Vagina (tissue), 2 donors: ENCODE measurements at regions not wholly inside any gene's neighbourhood (a gene's known extent, or its start where the extent isn't known, plus 50 kb on each side); places are given as distances from the start of the nearest gene placed in this dataset.

Experiments used
- DNase-seq, 2 donors: peaks; one replicate each; pipeline ENCODE4 v3.0.0-alpha.2; 2017; ENCODE audit errors: extremely low spot score in 2 of 2
- H3K27ac ChIP-seq: fragments of 200-600 bp; sonication (generic); one replicate; pipeline ENCODE4 v1.5.1; 2019
- H3K27me3 ChIP-seq: fragments of 200-600 bp; sonication (generic); one replicate; pipeline ENCODE4 v1.5.1; 2019
- H3K36me3 ChIP-seq, 2 donors: fragments of 200-600 bp; sonication (generic); one replicate each; pipeline ENCODE4 v1.5.1; 2017 to 2019
- H3K4me1 ChIP-seq: fragments of 200-600 bp; sonication (generic); one replicate; pipeline ENCODE4 v1.5.1; 2019
- H3K4me3 ChIP-seq, 2 donors: fragments of 200-600 bp; sonication (generic); 1 replicate in 1 of 2; 2 replicates in 1 of 2; pipeline ENCODE4 v1.5.1; 2016 to 2019
- H3K9me3 ChIP-seq: fragments of 200-600 bp; sonication (generic); one replicate; pipeline ENCODE4 v1.5.1; 2019
- POLR2A ChIP-seq, 2 donors: fragments of 450-650 bp; IDR thresholded peaks; one replicate each; pipeline ENCODE4 v1.6.1; 2017; ENCODE audit warnings: antibody characterized with exemption in 2 of 2, mild to moderate bottlenecking in 2 of 2, moderate library complexity in 2 of 2
- POLR2AphosphoS5 ChIP-seq, 2 donors: sonication (generic); formaldehyde crosslinking; IDR thresholded peaks; one replicate each; pipeline ENCODE4 v1.9.0; 2017; ENCODE audit warnings: antibody characterized with exemption in 2 of 2, mild to moderate bottlenecking in 2 of 2, low read depth in 1 of 2; ENCODE audit not compliant: insufficient read depth in 1 of 2
- intact Hi-C: fragments of 100-400 bp; cut with DNase I; formaldehyde crosslinking; loops from one replicate; pipeline ENCODE4 v1.15.1; 2023
- TF ChIP-seq, protein P1 (sequence below), 3 experiments: fragments of 450-650 bp in 2 of 3; fragments of 200-600 bp in 1 of 3; sonication (generic) in 1 of 3; IDR thresholded peaks; one replicate each; pipeline ENCODE4 v1.5.1; 2017 to 2019; ENCODE audit warnings: antibody characterized with exemption in 3 of 3, mild to moderate bottlenecking in 2 of 3, moderate library complexity in 2 of 3

DNA sequence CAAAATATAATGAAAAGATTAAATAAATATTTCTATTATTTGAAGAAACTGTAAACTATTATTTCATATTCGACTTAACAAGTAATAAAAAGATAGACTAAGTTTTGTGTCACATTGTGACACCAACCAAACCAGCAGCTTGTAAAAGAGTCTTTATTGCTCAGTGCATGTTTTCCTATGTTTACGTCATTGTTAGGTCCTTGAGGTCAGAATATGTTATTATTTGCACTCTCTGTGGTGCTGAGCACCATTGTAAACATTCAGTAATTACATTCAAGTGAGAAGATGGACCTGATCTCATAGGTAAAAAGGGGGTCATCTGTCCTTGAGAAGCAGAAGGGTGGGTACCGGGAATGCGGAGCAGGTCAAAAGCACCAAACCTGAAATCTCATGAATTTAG is 1999.1 kb upstream of the CELF4 start:
- no peak for TF ChIP-seq POLR2A (IDR thresholded peaks at IDR 0.05)
- TF ChIP-seq POLR2AphosphoS5 (IDR thresholded peaks at IDR 0.05; ENCODE audit: insufficient read depth in 1 of 2, low read depth in 1 of 2), result no peak
- Histone ChIP-seq H3K36me3 (no peaks in the 10 kb centered on the region), H3K9me3 (no peaks in the 10 kb centered on the region), H3K27ac (no peak overlapping the region), H3K27me3 (no peaks in the 10 kb centered on the region), H3K4me1 (no peaks in the 10 kb centered on the region), H3K4me3 (no peak overlapping the region)
- intact Hi-C loops, result no loop called here
- no peak for DNase-seq

DNA sequence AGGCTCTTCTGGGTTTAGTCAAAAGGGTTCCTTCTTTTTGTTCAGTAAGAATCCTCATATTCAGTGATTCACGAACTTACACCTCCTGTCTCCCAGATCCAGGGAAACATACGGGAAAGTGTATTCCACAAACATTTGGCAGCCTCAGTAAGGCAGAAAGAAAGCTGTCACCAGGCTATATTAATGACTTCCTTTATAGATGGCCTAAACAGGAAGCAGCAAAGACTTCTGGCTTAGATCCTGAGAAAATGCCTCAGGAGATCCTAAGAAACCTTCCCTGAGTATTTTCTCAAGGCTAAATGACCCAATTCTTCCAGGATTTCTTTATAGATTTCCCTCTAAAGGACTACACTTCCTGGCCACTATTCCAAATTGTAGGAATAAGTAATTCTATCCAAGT is 1995.5 kb upstream of the CELF4 start:
- no peaks in the 10 kb centered on the region for H3K9me3 ChIP-seq
- no peak for DNase-seq
- H3K27me3 ChIP-seq, result no peaks in the 10 kb centered on the region
- TF ChIP-seq, protein P1, sequence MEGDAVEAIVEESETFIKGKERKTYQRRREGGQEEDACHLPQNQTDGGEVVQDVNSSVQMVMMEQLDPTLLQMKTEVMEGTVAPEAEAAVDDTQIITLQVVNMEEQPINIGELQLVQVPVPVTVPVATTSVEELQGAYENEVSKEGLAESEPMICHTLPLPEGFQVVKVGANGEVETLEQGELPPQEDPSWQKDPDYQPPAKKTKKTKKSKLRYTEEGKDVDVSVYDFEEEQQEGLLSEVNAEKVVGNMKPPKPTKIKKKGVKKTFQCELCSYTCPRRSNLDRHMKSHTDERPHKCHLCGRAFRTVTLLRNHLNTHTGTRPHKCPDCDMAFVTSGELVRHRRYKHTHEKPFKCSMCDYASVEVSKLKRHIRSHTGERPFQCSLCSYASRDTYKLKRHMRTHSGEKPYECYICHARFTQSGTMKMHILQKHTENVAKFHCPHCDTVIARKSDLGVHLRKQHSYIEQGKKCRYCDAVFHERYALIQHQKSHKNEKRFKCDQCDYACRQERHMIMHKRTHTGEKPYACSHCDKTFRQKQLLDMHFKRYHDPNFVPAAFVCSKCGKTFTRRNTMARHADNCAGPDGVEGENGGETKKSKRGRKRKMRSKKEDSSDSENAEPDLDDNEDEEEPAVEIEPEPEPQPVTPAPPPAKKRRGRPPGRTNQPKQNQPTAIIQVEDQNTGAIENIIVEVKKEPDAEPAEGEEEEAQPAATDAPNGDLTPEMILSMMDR (IDR thresholded peaks at IDR 0.05), result no peak
- no peaks in the 10 kb centered on the region for H3K36me3 ChIP-seq
- no peaks in the 10 kb centered on the region for H3K4me1 ChIP-seq
- intact Hi-C loops, result no loop called here
- no peak overlapping the region for H3K27ac ChIP-seq
- H3K4me3 ChIP-seq, result no peak overlapping the region

DNA sequence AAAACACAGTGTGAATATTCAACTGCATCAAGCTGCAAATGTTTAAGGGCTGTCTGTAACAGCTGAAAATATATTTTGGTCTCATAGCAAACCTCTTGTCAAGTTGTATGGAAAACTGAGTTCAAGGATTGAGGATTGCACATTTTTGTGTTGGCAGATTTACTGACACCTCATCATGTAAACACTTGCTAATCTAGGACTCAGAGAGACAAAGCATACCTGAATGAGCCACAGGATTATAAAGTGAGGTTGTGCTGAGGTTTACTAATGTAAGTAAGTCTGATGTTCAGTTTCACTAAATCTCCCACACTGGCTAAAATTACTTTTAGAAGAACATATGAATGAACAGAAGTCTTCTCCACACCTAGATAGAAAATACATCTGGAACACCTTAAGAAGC is 1993.1 kb upstream of the CELF4 start:
- Histone ChIP-seq H3K4me3 (no peak overlapping the region), H3K27me3 (no peaks in the 10 kb centered on the region), H3K4me1 (no peaks in the 10 kb centered on the region), H3K27ac (no peak overlapping the region), H3K9me3 (no peaks in the 10 kb centered on the region), H3K36me3 (no peaks in the 10 kb centered on the region)
- no peak for DNase-seq
- TF ChIP-seq, protein P1 (IDR thresholded peaks at IDR 0.05), result no peak
- no peak for TF ChIP-seq POLR2AphosphoS5 (IDR thresholded peaks at IDR 0.05; ENCODE audit: insufficient read depth in 1 of 2, low read depth in 1 of 2)
- intact Hi-C loops, result no loop called here

DNA sequence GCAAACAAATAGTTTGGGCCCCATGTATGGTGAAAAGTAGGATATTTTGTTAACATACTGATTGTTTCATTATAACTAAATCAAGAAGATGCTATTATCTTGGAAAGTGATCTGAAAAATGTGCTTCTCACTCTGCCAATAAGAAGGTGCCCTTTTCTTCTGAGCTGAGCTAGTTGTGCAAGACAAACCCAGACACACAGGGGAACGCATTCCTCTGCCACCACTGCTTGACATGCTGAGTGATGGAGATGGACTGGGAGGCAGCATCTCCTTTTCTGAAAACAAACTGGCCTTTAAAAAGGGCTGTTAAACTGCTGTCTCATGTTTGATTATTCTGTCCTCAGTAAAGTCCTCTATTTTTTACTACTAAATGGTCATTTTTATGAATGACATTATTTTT is 1989.9 kb upstream of the CELF4 start:
- Histone ChIP-seq H3K4me1 (no peaks in the 10 kb centered on the region), H3K27me3 (no peaks in the 10 kb centered on the region), H3K36me3 (no peaks in the 10 kb centered on the region), H3K27ac (no peak overlapping the region), H3K9me3 (no peaks in the 10 kb centered on the region), H3K4me3 (no peak overlapping the region)
- intact Hi-C loops, result no loop called here
- no peak for DNase-seq
- TF ChIP-seq POLR2AphosphoS5 (IDR thresholded peaks at IDR 0.05; ENCODE audit: insufficient read depth in 1 of 2, low read depth in 1 of 2) (no peak), POLR2A (IDR thresholded peaks at IDR 0.05) (no peak)
- TF ChIP-seq, protein P1 (IDR thresholded peaks at IDR 0.05), result no peak

DNA sequence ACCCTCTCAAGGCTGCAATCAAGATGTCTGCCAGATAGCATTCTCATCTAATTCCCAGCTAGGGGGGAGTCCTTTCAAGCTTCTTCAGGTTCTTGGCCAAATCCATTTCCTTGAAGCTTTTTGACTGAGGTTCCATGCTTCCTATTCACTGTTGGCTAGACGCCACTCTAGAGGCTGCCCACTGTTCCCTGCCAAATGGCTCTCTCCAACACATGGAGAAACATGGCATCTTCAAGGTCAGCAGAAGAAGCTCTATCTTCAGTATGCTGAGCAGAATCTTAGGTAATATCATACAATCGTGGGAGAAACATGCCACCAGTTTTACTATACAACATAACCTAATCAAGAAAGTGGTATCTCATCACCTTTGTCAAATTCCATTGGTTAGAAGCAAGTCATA is 1985.1 kb upstream of the CELF4 start:
- Histone ChIP-seq H3K9me3 (no peaks in the 10 kb centered on the region), H3K4me1 (no peaks in the 10 kb centered on the region), H3K27me3 (no peaks in the 10 kb centered on the region), H3K36me3 (no peaks in the 10 kb centered on the region), H3K4me3 (no peak overlapping the region), H3K27ac (no peak overlapping the region)
- intact Hi-C loops, result no loop called here
- TF ChIP-seq, protein P1 (IDR thresholded peaks at IDR 0.05), result no peak
- TF ChIP-seq POLR2AphosphoS5 (IDR thresholded peaks at IDR 0.05; ENCODE audit: insufficient read depth in 1 of 2, low read depth in 1 of 2) (no peak), POLR2A (IDR thresholded peaks at IDR 0.05) (no peak)
- DNase-seq, result no peak

DNA sequence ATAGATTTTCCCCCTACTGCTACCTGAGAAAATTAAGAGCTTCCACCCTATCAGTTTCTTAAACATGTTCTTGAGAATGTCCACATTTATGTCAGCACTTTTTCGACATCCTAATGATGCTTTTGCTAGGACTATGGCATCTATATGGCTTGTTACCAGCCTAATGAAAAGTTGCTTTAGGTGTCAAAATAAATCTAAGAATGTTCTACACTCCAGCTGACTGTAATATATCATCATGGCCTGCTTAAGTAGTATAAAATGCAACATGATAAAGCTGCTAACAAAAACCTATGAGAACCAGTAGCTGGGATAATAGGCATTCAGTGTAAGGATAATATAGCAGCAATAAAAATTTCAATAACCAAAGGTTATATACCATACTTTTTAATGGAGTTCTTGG is 1983.5 kb upstream of the CELF4 start:
- H3K36me3 ChIP-seq, result no peaks in the 10 kb centered on the region
- no peaks in the 10 kb centered on the region for H3K9me3 ChIP-seq
- no peaks in the 10 kb centered on the region for H3K27me3 ChIP-seq
- DNase-seq, result no peak
- no peak overlapping the region for H3K27ac ChIP-seq
- H3K4me1 ChIP-seq, result no peaks in the 10 kb centered on the region
- intact Hi-C loops, result no loop called here
- no peak overlapping the region for H3K4me3 ChIP-seq
- TF ChIP-seq POLR2AphosphoS5 (IDR thresholded peaks at IDR 0.05; ENCODE audit: insufficient read depth in 1 of 2, low read depth in 1 of 2) (no peak), POLR2A (IDR thresholded peaks at IDR 0.05) (no peak)
- TF ChIP-seq, protein P1 (IDR thresholded peaks at IDR 0.05), result no peak
